ENCODE measurements at regions not wholly inside any gene's neighbourhood (a gene's known extent, or its start where the extent isn't known, plus 50 kb on each side); places are given as distances from the start of the nearest gene placed in this dataset.

DNA sequence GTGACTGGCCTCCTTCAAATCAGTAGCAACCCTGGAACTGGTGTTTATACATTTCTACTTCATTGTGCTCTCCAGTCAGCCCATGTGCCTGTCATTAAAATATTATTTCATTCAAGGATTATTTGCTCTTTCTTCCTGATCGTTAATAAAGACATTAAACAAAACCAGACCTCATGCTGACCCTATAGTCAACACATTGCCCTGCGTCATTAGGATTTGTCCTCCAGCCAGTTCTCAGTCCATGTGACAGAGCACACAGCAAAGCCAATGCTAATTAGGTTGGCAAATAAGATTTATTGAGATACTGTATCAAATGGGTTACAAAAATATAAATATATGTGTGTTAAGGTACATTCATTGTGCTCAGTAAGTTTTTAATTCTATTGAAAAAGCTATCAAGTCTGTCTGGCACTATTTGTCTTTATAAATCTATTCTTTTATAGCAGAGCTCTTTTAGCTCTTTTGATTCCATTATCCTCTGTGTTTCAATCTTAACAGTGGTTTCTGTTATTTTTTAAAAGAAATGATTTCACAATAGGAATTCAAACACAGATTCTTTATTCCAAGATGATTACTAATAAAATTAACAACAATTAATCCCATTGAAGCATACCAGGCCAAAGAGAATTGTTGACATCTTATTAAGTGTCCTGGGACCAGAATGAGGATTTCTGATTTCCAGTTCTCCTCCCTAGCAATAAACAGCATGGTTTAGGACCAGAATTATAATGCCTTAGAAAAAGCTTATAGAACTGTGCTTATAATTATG lies 209.4 kb upstream of the RGMB start:
- TF ChIP-seq GATA2 (IDR thresholded peaks at IDR 0.05; ENCODE audit: low read depth, low read length) (no peak), GATA3 (IDR thresholded peaks at IDR 0.05; ENCODE audit: low read depth, low read length) (no peak)

DNA sequence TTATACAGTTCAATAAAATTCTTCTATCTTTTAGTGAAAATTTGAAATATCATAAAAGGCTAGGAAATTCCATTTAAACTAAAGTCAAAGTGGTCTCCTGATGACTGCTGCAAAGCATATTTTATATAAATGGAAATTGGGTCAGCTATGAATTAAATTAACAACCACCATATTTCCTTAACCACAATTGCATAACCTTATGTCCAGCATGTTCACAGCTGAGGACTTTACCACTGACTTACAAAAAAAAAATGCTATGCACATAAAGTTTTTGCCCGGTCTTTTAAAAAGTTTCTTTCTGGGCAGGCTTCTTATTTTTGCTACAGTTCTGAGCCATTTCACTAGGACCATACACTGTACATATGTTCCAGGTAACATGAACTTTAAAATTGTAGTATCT lies 208.6 kb upstream of the RGMB start:
- no peak for TF ChIP-seq GATA2 (IDR thresholded peaks at IDR 0.05; ENCODE audit: low read depth, low read length)
- no peak for TF ChIP-seq GATA3 (IDR thresholded peaks at IDR 0.05; ENCODE audit: low read depth, low read length)

DNA sequence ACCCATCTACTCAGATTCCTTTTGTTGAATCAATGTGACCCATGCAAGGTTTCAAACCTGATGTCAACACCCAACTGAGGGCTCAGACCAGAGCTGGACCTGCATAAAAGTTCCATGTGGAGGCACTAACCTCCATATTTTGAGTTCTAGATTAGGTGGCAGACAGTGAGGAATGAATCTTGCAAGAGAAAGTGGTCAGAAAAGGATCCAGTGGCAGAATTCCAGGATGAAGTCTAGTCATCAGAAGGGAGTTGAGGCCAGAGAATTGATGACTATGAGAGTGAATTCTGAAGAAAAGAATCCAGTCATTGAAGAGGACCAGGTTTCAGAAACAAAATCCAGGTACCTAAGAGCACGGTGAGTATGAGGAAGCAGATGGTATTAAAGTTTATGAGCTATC lies 205.1 kb upstream of the RGMB start:
- TF ChIP-seq GATA2 (IDR thresholded peaks at IDR 0.05; ENCODE audit: low read depth, low read length) (no peak), GATA3 (IDR thresholded peaks at IDR 0.05; ENCODE audit: low read depth, low read length) (no peak)

GRCh38 chr5:98569288-98569687 lies 204.2 kb upstream of the RGMB start:
- TF ChIP-seq GATA2 (IDR thresholded peaks at IDR 0.05; ENCODE audit: low read depth, low read length) (no peak), GATA3 (IDR thresholded peaks at IDR 0.05; ENCODE audit: low read depth, low read length) (no peak)

- TF ChIP-seq GATA3 (IDR thresholded peaks at IDR 0.05; ENCODE audit: low read depth, low read length) (no peak), GATA2 (IDR thresholded peaks at IDR 0.05; ENCODE audit: low read depth, low read length) (no peak)
Observed at GRCh38 chr5:98570010-98570409, 203.5 kb upstream of the RGMB start.

DNA sequence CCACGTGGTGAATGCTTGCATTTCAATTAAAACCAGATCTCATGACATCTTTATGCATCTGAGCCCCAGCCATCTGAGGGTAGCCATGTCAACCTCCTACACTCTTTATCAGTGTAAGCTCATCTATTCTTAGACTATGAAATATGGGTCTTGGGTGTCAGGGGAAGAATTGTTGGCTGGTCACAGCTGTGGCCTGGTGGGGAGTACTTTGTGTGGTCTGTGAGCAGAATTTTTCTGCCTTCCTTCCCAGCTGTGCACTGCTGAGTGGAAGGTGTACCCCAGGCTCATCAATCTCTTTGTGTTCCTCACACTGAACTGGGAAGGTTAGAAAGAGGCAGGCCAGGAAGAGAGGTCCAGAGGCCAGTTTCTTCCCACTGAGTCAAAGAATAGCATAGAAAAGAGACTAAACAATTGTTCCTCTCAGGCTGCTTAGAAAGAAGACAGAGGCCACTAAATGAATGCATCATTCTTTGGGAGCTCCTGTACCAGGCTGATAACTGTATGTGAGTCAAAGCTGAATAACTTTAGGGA lies 202.7 kb upstream of the RGMB start:
- TF ChIP-seq GATA2 (IDR thresholded peaks at IDR 0.05; ENCODE audit: low read depth, low read length) (no peak), GATA3 (IDR thresholded peaks at IDR 0.05; ENCODE audit: low read depth, low read length) (no peak)

- TF ChIP-seq GATA3 (IDR thresholded peaks at IDR 0.05; ENCODE audit: low read depth, low read length) (no peak), GATA2 (IDR thresholded peaks at IDR 0.05; ENCODE audit: low read depth, low read length) (no peak)
Observed at GRCh38 chr5:98573834-98574320, 199.6 kb upstream of the RGMB start.

GRCh38 chr5:98576275-98576674 lies 197.2 kb upstream of the RGMB start:
- TF ChIP-seq GATA3 (IDR thresholded peaks at IDR 0.05; ENCODE audit: low read depth, low read length) (no peak), GATA2 (IDR thresholded peaks at IDR 0.05; ENCODE audit: low read depth, low read length) (no peak)

DNA sequence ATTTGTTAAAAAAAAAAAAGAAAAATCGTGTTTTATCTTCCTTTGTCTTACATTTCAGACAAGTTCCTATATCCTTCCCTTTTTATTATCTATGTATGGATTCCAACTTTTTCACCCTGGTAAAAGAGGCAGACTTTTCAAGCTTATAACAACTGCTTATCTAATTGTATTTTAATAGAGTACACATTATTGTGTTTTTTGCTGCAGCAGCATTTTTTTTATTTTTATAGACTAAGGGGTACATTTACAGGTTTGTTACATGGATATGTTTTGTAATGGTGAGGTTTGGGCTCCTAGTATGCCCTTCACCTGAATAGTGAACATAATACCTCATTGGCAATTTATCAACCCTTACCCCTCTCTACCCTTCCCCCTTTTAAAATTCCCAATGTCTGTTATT lies 195.0 kb upstream of the RGMB start:
- TF ChIP-seq GATA2 (IDR thresholded peaks at IDR 0.05; ENCODE audit: low read depth, low read length) (no peak), GATA3 (IDR thresholded peaks at IDR 0.05; ENCODE audit: low read depth, low read length) (no peak)

- TF ChIP-seq GATA2 (IDR thresholded peaks at IDR 0.05; ENCODE audit: low read depth, low read length), result no peak
- TF ChIP-seq GATA3 (IDR thresholded peaks at IDR 0.05; ENCODE audit: low read depth, low read length), result no peak
Observed at GRCh38 chr5:98581112-98581997, 192.1 kb upstream of the RGMB start.

GRCh38 chr5:98583586-98583985 lies 189.9 kb upstream of the RGMB start:
- TF ChIP-seq GATA3 (IDR thresholded peaks at IDR 0.05; ENCODE audit: low read depth, low read length) (no peak), GATA2 (IDR thresholded peaks at IDR 0.05; ENCODE audit: low read depth, low read length) (no peak)

GRCh38 chr5:98585661-98586310 lies 187.7 kb upstream of the RGMB start:
- TF ChIP-seq GATA2 (IDR thresholded peaks at IDR 0.05; ENCODE audit: low read depth, low read length) (no peak), GATA3 (IDR thresholded peaks at IDR 0.05; ENCODE audit: low read depth, low read length) (no peak)

DNA sequence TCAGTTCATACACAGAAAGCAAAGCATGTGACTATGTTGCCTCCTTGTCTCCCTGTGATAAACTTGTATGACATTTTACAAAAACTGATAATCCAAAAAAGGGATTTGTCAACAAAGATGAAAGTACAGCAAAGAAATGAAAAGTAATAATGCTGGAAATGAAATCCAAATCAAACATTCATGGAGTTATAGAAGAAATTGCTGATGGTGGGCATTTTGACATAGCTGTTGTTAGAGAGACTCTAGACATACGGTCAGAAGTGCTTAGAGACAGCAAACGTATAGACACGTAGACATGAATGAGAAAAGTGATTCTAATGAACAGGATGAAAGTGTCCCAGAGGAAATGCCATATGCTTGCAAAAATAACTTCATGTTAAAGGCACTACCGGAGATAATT lies 186.9 kb upstream of the RGMB start:
- TF ChIP-seq GATA3 (IDR thresholded peaks at IDR 0.05; ENCODE audit: low read depth, low read length), result no peak
- no peak for TF ChIP-seq GATA2 (IDR thresholded peaks at IDR 0.05; ENCODE audit: low read depth, low read length)

GRCh38 chr5:98587166-98587565 lies 186.3 kb upstream of the RGMB start:
- TF ChIP-seq GATA2 (IDR thresholded peaks at IDR 0.05; ENCODE audit: low read depth, low read length), result no peak
- no peak for TF ChIP-seq GATA3 (IDR thresholded peaks at IDR 0.05; ENCODE audit: low read depth, low read length)

Measured in SH-SY5Y (cell line).